LNCaP clone FGC (cell line): ENCODE measurements at regions not wholly inside any gene's neighbourhood (a gene's known extent, or its start where the extent isn't known, plus 50 kb on each side); places are given as distances from the start of the nearest gene placed in this dataset.

Source experiments
- DNase-seq: peaks from one replicate; pipeline ENCODE4 v3.0.0-alpha.2; 2011; ENCODE audit warnings: low read depth
- H3K4me3 ChIP-seq: 2 replicates; pipeline ENCODE4 v1.5.1; 2011; ENCODE audit warnings: mild to moderate bottlenecking, low read depth, low read length, control low read depth
- TF ChIP-seq, protein P1 (sequence below): IDR thresholded peaks from 2 replicates; pipeline ENCODE4 v1.5.1; 2012; ENCODE audit warnings: mild to moderate bottlenecking; ENCODE audit not compliant: control insufficient read depth, insufficient read depth; ENCODE audit errors: extremely low read depth

DNA sequence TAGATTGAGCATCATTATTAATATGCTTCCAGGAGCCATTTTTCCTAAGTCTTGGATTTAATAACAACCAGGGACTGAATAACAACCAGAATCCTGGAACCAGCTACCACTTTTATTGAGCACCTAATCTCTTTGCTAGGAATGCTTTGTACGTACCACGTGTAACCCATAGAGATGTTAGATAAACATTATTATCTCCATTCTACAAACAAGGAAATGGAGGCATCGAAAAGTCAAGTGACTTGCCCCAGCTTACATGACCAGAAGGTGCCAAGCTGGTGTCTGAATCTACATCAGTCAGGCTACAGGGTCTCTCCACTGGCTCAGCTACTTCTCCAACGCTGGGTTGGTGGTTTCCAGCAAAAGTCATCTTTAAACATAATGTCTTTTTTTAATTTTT, 256.1 kb upstream of the ANKRD55 start:
- DNase-seq: no peak
- H3K4me3 ChIP-seq: no peak overlapping the region
- TF ChIP-seq, protein P1, sequence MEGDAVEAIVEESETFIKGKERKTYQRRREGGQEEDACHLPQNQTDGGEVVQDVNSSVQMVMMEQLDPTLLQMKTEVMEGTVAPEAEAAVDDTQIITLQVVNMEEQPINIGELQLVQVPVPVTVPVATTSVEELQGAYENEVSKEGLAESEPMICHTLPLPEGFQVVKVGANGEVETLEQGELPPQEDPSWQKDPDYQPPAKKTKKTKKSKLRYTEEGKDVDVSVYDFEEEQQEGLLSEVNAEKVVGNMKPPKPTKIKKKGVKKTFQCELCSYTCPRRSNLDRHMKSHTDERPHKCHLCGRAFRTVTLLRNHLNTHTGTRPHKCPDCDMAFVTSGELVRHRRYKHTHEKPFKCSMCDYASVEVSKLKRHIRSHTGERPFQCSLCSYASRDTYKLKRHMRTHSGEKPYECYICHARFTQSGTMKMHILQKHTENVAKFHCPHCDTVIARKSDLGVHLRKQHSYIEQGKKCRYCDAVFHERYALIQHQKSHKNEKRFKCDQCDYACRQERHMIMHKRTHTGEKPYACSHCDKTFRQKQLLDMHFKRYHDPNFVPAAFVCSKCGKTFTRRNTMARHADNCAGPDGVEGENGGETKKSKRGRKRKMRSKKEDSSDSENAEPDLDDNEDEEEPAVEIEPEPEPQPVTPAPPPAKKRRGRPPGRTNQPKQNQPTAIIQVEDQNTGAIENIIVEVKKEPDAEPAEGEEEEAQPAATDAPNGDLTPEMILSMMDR: no peak

DNA sequence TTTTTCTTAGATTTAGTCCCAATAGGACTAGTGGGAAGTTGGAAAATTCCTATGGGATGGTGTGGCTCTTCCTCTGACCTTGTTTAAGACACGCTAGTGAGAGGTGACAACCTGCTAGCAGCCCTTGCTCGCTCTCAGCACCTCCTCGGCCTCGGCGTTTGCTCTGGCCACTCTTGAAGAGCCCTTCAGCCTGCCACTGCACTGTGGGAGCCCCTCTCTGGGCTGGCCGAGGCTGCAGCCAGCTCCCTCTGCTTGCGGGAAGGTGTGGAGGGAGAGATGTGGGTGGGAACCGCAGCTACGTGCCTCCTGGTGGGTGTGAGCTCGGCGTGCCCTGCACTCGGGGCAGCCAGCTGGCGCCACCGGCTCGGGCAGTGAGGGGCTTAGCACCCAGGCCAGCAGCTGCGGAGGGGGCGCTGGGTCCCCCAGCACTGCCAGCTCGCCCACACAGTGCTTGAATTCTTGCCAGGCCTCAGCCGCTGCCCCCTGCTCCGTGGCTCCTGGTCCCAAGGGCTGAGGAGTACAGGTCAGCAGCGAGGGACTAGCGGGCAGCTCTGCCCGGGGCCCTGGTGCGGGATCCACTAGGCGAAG, 254.5 kb upstream of the ANKRD55 start:
- H3K4me3 ChIP-seq: no peak overlapping the region
- TF ChIP-seq, protein P1: no peak
- no peak for DNase-seq

DNA sequence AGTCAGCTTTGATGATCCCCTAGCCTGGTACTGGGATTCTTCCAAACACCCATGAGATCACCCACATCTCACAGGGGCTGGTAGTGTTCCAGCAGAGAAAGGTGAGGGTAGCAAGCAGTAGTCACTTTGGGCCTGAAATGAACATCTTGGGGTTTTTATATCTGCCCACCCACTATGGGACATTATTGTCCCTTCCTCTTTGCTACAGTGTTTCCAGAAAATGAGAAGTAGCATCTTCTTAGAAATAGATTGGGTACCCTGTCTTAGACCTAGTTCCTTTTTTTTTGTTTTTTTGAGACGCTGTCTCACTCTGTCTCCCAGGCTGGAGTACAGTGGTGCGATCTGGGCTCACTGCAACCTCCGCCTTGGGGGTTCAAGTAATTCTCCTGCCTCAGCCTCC, 249.2 kb upstream of the ANKRD55 start:
- TF ChIP-seq, protein P1: no peak
- DNase-seq: no peak
- no peak overlapping the region for H3K4me3 ChIP-seq

DNA sequence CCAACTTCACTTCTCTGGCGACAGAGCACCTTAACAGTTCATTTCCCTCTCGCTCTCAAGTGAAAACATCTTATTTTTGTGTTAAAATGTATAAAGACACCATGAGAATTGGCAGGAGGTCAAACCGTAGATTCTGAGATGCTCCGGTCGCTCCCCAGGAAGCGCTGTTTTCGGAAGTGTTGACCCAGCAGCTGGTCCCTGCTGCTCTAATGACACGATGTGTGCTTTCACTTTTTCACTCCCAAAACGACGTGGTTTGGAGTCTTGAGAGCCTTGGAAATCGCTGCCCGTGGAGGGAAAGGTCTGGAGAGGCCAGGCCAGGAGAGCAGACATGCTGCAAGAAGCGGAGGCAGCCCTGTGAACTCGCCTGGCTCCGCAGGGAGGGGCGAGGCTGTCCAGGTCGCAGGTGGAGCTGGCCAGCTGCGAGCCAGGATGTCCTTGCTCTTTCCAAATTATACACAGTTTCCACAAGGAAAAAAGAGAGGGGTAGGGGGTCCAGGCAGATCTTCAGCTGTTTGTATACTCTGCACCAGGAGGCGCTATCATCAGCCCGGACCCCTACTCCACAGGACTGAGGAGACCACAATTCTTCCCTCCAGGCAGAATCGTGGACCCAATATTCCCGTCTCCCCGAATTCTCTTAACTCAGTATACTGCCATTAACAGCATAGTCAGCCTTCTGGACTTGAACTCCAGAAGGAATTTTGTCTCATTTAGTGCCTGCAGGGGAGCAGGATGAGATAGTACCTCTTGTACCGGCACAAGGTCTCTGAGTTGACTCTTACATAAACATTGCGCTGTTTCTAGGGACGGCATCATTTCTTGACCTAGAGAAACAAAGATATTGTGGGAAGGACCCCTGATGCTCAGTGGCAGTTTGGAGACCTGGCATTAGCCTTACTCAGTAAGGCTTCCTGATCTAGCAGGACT, 248.6 kb upstream of the ANKRD55 start:
- TF ChIP-seq, protein P1: no peak
- peak overlapping the region; percentile 49 for H3K4me3 ChIP-seq
- DNase-seq: no peak

DNA sequence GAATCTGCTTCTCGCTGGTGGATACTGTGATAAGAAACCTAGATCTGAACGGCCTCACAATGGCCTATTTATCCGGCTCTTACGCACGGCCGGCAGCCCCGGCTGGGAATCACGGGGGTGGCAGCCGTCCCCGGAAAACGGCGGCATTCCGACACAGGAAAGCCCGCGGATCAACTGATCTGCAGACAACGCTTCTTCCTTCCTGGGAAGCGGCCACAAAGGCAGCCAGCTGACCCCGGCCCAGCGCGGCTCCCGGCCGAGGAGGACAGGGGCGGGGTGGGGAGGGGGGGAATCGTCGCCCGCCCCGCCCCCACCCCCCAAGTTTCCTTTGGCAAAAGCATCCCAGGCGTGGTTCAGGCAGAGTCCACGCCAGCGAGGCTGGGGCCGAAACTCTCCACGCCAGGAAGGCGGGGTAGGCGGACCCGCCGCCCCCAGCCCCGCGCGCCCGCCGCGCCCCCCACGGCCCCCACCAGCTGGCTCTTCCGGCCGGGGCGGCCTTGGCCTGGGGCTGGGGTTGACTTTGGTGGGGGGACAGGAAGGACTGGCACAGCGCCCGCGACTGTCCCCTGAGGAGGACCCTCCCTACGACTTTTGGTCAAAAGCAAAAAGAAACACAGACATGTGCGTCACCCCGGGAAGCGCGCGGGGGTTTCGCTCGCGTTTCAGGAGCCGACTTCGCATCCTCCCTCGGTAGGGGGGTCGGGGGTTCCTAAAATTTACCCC, 247.7 kb upstream of the ANKRD55 start:
- peak overlapping the region; percentile 49 for H3K4me3 ChIP-seq
- no peak for DNase-seq
- TF ChIP-seq, protein P1: no peak

DNA sequence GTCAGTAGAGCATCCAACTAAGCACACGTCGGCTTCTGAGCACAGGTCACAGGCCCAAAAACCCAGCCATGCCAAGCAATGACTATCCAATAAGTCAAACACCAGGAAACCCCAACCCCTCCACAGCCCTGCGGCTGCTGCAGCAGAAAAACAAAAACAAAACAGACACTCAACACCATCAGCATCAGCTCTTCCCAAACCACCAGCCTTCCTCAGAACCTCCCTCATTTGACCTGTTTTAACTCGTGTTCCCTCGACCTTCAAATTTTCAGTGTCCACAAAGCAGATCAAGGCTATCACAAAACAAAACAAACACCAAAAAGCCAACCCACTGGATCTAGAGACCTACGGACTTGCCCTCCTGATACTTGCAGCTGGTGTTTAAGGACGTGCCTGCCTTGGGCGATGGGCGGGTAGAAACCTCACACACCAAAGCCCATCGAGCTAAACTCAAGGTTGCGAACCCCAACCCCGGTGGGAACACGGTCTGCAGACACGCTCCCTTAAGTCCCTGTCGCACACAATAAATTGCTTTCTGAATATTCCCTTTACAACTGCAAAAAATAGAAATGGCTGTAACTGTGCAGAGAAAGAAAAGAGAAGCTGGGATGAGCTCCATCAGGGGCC, 247.1 kb upstream of the ANKRD55 start:
- no peak for DNase-seq
- TF ChIP-seq, protein P1: no peak
- H3K4me3 ChIP-seq: no peak overlapping the region
